MM.1S (cell line): ENCODE measurements at regions not wholly inside any gene's neighbourhood (a gene's known extent, or its start where the extent isn't known, plus 50 kb on each side); places are given as distances from the start of the nearest gene placed in this dataset.

Experiments used
- CTCF ChIP-seq: fragments of 300-600 bp; sonication (generic); IDR thresholded peaks from 2 replicates; pipeline ENCODE4 v1.5.1; 2016; ENCODE audit warnings: antibody characterized with exemption, low read length, mixed read lengths
- EZH2 ChIP-seq: fragments of 300-600 bp; sonication (generic); optimal IDR thresholded peaks from 2 replicates; pipeline ENCODE3; 2017; ENCODE audit warnings: low read depth, mild to moderate bottlenecking, antibody characterized with exemption, low read length, mixed read lengths
- EZH2phosphoT487 ChIP-seq: fragments of 300-600 bp; sonication (generic); IDR thresholded peaks from 2 replicates; pipeline ENCODE4 v1.6.1; 2018; ENCODE audit warnings: antibody characterized with exemption, low read length

GRCh38 chr4:136755531-136755916, 776.8 kb downstream of the PCDH18 start:
- TF ChIP-seq EZH2 (no peak), CTCF (no peak), EZH2phosphoT487 (no peak)
